NCI-H2107 treated with DMSO at 0.1 percent for 48 hours (cell line): ENCODE measurements at regions not wholly inside any gene's neighbourhood (a gene's known extent, or its start where the extent isn't known, plus 50 kb on each side); places are given as distances from the start of the nearest gene placed in this dataset.

Experiments used
- DNase-seq: peaks from one replicate; lab custom pipeline; 2025; ENCODE audit not compliant: unreplicated experiment; lab: John Stamatoyannopoulos, UW

GRCh38 chr6:121499666-121500065 lies 64.2 kb downstream of the GJA1 start:
- DNase-seq = no peak

- no peak for DNase-seq
These were observed 68.1 kb downstream of the GJA1 start for GRCh38 chr6:121503589-121503991.

GRCh38 chr6:121504227-121504626 lies 68.8 kb downstream of the GJA1 start:
- DNase-seq = no peak

DNA sequence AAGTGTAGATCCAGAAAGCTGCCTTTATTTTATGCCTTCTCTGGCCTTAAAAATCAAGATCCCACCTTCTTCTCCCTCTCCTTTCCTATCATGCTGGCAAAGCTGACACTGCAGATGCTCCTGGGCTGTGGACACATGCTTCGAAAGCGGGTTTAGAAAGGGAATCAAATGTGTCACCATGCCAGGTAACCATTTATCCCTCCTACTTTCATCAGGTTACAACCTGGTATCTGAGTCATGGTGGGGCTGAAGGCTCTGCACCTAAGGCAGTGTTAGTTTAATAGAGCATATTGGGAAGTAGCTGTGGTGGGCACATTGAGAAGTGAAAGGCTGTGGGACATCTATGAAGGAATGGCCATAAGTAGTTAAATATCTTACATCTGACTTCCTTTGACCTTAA lies 69.8 kb downstream of the GJA1 start:
- DNase-seq = no peak

- DNase-seq = no peak
These were observed 71.6 kb downstream of the GJA1 start for GRCh38 chr6:121506761-121507754.

GRCh38 chr6:121510568-121511177 lies 75.2 kb downstream of the GJA1 start:
- DNase-seq = no peak

GRCh38 chr6:121515630-121516265 lies 80.3 kb downstream of the GJA1 start:
- DNase-seq = no peak

GRCh38 chr6:121516331-121516730 lies 80.9 kb downstream of the GJA1 start:
- DNase-seq = no peak

GRCh38 chr6:121520337-121521163 lies 85.1 kb downstream of the GJA1 start:
- no peak for DNase-seq

DNA sequence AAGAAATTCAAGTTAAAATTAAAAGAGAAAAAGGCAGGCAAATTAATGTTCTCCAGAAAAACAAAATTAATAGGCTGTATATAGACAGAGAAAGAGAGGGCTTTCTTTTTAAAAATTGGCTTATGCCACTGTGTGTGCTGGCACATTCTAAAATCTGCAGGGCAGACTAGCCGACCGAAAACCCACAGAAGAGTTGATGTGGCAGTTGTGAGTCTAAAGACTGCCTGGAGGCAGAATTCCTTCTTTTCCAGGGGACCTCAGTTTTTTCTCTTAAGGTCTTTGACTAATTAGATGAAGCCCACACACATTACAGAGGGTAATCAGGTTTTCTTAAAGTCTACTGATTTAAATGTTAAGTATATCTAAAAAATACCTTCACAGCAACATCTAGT lies 85.7 kb downstream of the GJA1 start:
- DNase-seq = no peak

GRCh38 chr6:121522265-121522664 lies 86.8 kb downstream of the GJA1 start:
- DNase-seq = no peak

DNA sequence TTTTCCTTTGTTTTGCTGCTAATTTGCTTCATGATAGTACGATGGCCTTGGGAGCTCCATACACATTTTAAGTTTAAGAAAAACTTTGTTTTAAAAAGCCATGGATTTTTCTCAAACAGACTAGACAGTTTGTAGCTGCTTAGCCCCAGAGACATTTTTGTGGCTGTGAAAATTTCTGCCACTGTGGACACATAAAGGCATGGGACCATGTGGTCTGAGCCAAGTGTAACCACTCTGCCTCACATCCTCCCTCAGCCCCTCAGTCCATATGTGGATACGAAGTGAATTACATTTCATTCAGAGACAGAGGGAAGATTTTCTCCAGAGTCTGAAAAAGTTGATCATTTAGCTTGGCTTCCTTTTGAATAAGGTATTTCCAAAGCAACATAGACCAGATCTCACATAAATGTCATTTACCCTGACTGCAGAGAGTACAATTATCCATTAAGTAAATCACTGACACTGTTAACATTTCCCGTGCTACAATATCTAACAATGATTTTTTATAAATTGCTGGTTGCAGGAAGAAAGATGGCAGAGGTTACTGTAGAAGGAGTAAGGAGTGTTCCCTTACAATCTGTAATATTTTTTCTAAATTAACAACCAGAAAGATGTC lies 87.4 kb downstream of the GJA1 start:
- no peak for DNase-seq

DNA sequence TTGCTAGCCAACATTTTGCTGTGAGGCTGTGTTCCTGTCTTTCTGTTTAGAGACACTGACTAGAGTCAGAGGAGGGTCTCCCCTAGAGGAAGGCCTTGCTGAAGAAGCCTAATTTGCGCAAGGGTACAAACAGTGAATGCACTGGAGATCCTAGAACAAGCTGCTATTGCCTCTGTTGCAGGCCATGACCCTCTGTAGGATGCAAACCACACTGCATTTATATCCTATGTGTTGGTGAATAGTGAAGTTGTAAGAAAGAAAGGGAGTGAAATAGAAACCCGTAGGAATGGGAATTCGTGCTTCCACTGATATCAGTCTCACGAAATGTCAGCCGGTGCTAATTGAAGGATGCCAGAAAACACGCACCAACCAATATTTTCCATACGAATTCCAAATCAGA lies 88.2 kb downstream of the GJA1 start:
- no peak for DNase-seq

GRCh38 chr6:121526282-121526681 lies 90.8 kb downstream of the GJA1 start:
- no peak for DNase-seq

- no peak for DNase-seq
These were observed 96.3 kb downstream of the GJA1 start for GRCh38 chr6:121531658-121532169.

DNA sequence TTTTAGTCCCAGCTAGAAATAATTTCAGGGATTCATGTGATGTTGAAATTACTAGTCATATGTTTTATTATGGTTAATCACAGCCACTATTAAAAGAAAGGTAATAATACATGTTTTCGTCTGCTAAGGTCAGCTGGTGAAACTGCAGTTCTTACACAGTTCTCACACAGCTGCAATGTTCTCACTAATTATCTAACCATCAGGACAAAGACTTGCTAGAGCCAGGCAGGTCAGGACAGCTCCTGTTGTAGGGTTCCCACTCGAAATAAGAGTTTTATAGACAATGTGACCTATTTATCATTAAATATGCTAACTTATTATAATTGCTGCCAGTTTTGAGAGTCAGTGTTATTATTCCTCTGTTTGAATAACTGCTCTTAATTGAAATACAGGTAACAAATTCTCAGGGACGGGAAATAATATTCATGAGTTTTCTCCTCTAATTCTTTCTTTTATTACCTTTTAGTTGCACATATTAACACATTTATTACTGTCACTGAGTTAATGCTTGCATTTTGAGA lies 97.9 kb downstream of the GJA1 start:
- DNase-seq = no peak

- DNase-seq = no peak
These were observed 100.3 kb downstream of the GJA1 start for GRCh38 chr6:121535777-121536176.

- DNase-seq = no peak
These were observed 100.9 kb downstream of the GJA1 start for GRCh38 chr6:121536345-121536744.

DNA sequence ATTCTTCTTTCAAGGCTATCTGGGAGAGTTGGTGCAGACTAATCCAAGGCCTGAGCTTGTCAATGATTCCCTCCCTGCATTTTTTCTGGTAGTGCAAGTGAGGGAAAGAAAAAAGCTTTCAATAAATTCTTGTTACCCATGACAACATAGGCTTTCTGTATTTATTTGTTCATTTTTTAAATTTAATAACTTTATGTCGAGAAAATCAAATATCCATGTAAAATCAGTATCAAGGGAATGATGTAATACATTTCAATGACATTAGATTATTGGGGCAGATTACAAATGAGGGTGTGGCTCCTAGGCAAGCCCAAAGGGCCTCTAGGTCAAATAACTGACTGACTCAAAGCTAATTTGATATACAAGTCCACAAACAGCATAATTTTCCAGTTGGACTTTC lies 104.0 kb downstream of the GJA1 start:
- no peak for DNase-seq

- no peak for DNase-seq
These were observed 104.8 kb downstream of the GJA1 start for GRCh38 chr6:121540210-121540609.
